DND-41 (cell line): ENCODE measurements at regions not wholly inside any gene's neighbourhood (a gene's known extent, or its start where the extent isn't known, plus 50 kb on each side); places are given as distances from the start of the nearest gene placed in this dataset.

Experiments
- ATAC-seq: fragments of 200-7000 bp; cut with Tn5 transposase; 3 replicates; pipeline ENCODE4 v1.9.1; 2021; ENCODE audit warnings: low read depth; ENCODE audit not compliant: insufficient read depth
- DNase-seq: peaks from one replicate; pipeline ENCODE4 v3.0.0-alpha.2; 2020
- H2AFZ ChIP-seq: 2 replicates; pipeline ENCODE4 v1.6.0; 2012; ENCODE audit warnings: low read depth, low read length
- H3K27ac ChIP-seq: 2 replicates; pipeline ENCODE4 v1.5.1; 2012; ENCODE audit warnings: low read length, inconsistent platforms
- H3K27me3 ChIP-seq: fragments of 200-600 bp; sonication (generic); 2 replicates; pipeline ENCODE4 v1.6.0; 2012; ENCODE audit warnings: low read length, mild to moderate bottlenecking, inconsistent platforms; ENCODE audit not compliant: insufficient read depth, poor library complexity
- H3K36me3 ChIP-seq: 2 replicates; pipeline ENCODE4 v1.5.1; 2012; ENCODE audit warnings: low read length, inconsistent platforms; ENCODE audit not compliant: insufficient read depth
- H3K4me1 ChIP-seq: 2 replicates; pipeline ENCODE4 v1.5.1; 2012; ENCODE audit warnings: mild to moderate bottlenecking, low read length; ENCODE audit not compliant: insufficient read depth
- H3K4me2 ChIP-seq: 2 replicates; pipeline ENCODE4 v1.6.0; 2012; ENCODE audit warnings: mild to moderate bottlenecking, moderate library complexity, low read length, inconsistent platforms; ENCODE audit not compliant: insufficient read depth
- H3K4me3 ChIP-seq, 2 experiments: fragments of 200-600 bp in 1 of 2; shearing (Covaris generic) in 1 of 2; 2 replicates each; pipeline ENCODE4 v1.5.1; 2012 to 2016; ENCODE audit warnings: inconsistent platforms in 2 of 2, low read length in 2 of 2, mild to moderate bottlenecking in 2 of 2, low read depth in 1 of 2, moderate library complexity in 1 of 2
- H3K79me2 ChIP-seq: 2 replicates; pipeline ENCODE4 v1.6.0; 2012; ENCODE audit warnings: low read length, inconsistent platforms; ENCODE audit not compliant: insufficient read depth
- H3K9ac ChIP-seq: 2 replicates; pipeline ENCODE4 v1.6.0; 2012; ENCODE audit warnings: low read depth, mild to moderate bottlenecking, inconsistent platforms, low read length, moderate library complexity
- H3K9me3 ChIP-seq: 2 replicates; pipeline ENCODE4 v1.5.1; 2012; ENCODE audit warnings: low read length, moderate library complexity, mild to moderate bottlenecking, inconsistent platforms; ENCODE audit not compliant: insufficient read depth, severe bottlenecking
- H4K20me1 ChIP-seq: 2 replicates; pipeline ENCODE4 v1.6.0; 2012; ENCODE audit warnings: low read length; ENCODE audit not compliant: insufficient read depth
- EZH2 ChIP-seq: IDR thresholded peaks from 3 replicates; pipeline ENCODE4 v1.6.1; 2012; ENCODE audit warnings: borderline replicate concordance, low read depth, mild to moderate bottlenecking, moderate library complexity, low read length, inconsistent platforms; ENCODE audit not compliant: severe bottlenecking
- TF ChIP-seq, protein P1 (sequence below): IDR thresholded peaks from 2 replicates; pipeline ENCODE4 v1.5.1; 2012; ENCODE audit warnings: borderline replicate concordance, low read length, moderate library complexity, mild to moderate bottlenecking; ENCODE audit not compliant: poor library complexity, severe bottlenecking; ENCODE audit errors: extremely low read depth

DNA sequence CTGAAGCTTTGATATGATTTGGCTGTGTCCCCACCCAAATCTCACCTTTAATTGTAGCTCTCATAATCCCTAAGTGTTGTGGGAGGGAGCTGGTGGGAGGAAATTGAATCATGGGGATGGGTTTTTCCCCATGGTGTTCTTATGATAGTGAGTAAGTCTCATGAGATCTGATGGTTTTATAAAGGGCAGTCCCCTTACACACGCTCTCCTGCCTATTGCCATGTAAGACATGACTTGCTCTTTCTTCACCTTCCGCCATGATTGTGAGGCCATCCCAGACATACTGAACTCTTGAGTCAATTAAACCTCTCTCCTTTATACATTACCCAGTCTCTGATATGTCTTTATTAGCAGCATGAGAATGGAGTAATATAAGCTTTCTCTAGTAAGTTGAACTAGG lies 261.9 kb downstream of the HLX start:
- TF ChIP-seq, protein P1, sequence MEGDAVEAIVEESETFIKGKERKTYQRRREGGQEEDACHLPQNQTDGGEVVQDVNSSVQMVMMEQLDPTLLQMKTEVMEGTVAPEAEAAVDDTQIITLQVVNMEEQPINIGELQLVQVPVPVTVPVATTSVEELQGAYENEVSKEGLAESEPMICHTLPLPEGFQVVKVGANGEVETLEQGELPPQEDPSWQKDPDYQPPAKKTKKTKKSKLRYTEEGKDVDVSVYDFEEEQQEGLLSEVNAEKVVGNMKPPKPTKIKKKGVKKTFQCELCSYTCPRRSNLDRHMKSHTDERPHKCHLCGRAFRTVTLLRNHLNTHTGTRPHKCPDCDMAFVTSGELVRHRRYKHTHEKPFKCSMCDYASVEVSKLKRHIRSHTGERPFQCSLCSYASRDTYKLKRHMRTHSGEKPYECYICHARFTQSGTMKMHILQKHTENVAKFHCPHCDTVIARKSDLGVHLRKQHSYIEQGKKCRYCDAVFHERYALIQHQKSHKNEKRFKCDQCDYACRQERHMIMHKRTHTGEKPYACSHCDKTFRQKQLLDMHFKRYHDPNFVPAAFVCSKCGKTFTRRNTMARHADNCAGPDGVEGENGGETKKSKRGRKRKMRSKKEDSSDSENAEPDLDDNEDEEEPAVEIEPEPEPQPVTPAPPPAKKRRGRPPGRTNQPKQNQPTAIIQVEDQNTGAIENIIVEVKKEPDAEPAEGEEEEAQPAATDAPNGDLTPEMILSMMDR: no peak
- no peak for TF ChIP-seq EZH2
- Histone ChIP-seq H2AFZ (no peak overlapping the region), H3K4me3 (no peak overlapping the region), H3K27ac (no peak overlapping the region), H3K4me1 (no peaks in the 10 kb centered on the region), H3K9ac (no peak overlapping the region), H3K36me3 (no peaks in the 10 kb centered on the region), H3K79me2 (no peaks in the 10 kb centered on the region), H4K20me1 (no peaks in the 10 kb centered on the region), H3K4me2 (no peak overlapping the region), H3K27me3 (no peaks in the 10 kb centered on the region), H3K9me3 (no peaks in the 10 kb centered on the region)
- ATAC-seq (no peak), DNase-seq (no peak)

DNA sequence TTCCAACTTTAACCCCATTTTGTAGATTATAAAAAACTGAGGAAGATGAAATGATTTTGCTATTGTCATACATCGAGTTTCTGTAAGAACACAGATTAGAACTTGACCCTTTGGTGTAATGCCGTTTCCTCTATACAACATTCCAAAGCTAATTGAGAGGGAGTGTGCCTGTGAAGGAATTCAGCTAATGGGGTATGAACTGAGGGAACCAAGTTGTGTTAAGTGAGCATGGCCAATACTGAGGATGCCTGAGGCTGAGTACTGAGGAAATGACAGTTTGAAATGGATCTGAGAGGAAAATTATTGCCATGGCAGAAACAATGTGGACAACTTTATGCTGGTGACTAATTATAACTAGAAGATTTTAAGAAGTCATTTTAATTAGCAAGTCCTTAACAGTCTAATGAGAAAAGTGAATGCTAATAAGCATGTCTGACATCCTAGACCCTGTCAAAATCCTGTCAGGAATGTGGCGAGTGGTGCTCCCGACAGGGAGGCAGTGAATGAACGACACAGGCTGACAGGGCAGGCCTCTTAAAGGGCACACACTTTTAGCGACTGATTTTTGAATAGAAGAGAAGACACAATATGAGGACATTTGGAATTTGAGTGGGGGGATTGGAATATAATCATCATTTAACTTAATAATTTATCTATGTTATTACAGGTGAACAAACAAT lies 262.5 kb downstream of the HLX start:
- Histone ChIP-seq H2AFZ (no peak overlapping the region), H3K36me3 (no peaks in the 10 kb centered on the region), H3K4me3 (no peak overlapping the region), H3K27me3 (no peaks in the 10 kb centered on the region), H3K79me2 (no peaks in the 10 kb centered on the region), H3K9ac (no peak overlapping the region), H3K4me1 (no peaks in the 10 kb centered on the region), H3K4me2 (no peak overlapping the region), H4K20me1 (no peaks in the 10 kb centered on the region), H3K9me3 (no peaks in the 10 kb centered on the region), H3K27ac (no peak overlapping the region)
- no peak for TF ChIP-seq EZH2
- TF ChIP-seq, protein P1: no peak
- DNase-seq: no peak
- ATAC-seq: no peak

DNA sequence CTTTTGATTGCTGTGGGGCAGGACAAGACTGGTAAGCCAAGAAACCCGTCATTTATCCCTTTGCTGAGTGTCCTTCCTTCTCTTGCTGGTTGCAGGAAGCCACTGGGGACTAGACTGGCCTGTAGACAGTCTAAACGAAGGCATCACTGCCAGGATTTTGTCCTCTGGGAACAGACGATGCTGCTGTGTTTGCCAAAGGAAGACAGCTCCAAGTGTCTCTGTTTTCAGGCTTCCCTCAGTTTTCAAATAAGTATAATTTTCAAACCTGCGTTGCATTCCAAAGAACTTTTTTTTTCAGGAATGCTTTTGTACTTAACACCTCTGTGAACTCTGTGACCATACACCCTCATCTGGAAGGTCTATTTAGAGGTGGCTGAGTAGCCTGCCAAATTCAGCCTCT lies 269.4 kb downstream of the HLX start:
- Histone ChIP-seq H3K4me3 (no peak overlapping the region), H3K36me3 (no peaks in the 10 kb centered on the region), H4K20me1 (no peaks in the 10 kb centered on the region), H3K4me1 (no peaks in the 10 kb centered on the region), H3K4me2 (no peak overlapping the region), H3K27me3 (no peaks in the 10 kb centered on the region), H3K27ac (no peak overlapping the region), H3K9ac (no peak overlapping the region), H2AFZ (no peak overlapping the region), H3K9me3 (no peaks in the 10 kb centered on the region), H3K79me2 (no peaks in the 10 kb centered on the region)
- TF ChIP-seq, protein P1: no peak
- ATAC-seq: no peak
- DNase-seq: no peak

DNA sequence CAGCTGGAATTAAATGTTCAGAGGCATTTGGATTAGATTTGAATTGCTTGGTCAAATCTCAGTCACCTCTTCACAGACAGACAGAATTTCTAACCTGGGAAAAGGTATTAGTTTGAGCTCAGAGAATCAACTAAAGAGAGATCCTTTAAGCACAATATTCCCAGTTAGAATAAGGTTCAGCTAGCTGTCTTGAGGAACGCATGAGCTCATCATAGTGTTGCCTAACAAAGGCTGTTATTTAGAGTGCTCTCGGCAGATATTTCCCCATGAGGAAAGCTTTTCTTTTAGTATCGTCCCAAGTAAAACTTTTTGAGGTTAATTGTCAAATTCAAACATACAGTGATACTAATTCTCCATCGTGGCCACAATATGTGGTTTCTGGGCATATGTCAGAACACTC lies 269.9 kb downstream of the HLX start:
- Histone ChIP-seq H3K4me3 (no peak overlapping the region), H2AFZ (no peak overlapping the region), H3K79me2 (no peaks in the 10 kb centered on the region), H3K27me3 (no peaks in the 10 kb centered on the region), H3K27ac (no peak overlapping the region), H3K4me2 (no peak overlapping the region), H4K20me1 (no peaks in the 10 kb centered on the region), H3K4me1 (no peaks in the 10 kb centered on the region), H3K9me3 (no peaks in the 10 kb centered on the region), H3K9ac (no peak overlapping the region), H3K36me3 (no peaks in the 10 kb centered on the region)
- DNase-seq (no peak), ATAC-seq (no peak)
- TF ChIP-seq, protein P1: no peak
- no peak for TF ChIP-seq EZH2
